ENCODE measurements at regions not wholly inside any gene's neighbourhood (a gene's known extent, or its start where the extent isn't known, plus 50 kb on each side); places are given as distances from the start of the nearest gene placed in this dataset.

GRCh38 chr12:20262119-20262518, 106.2 kb upstream of the PDE3A start:
- Histone ChIP-seq H3K4me3 (ENCODE audit: low read depth, low read length) (no peak overlapping the region), H3K4me1 (ENCODE audit: control insufficient read depth, insufficient read depth, low read length) (peaks cover 29% of the 10 kb centered on the region), H3K27me3 (ENCODE audit: control insufficient read depth, insufficient read depth, low read length) (no peaks in the 10 kb centered on the region), H3K9me3 (ENCODE audit: control insufficient read depth, insufficient read depth, low read length) (no peaks in the 10 kb centered on the region), H3K27ac (ENCODE audit: low read depth, low read length) (no peak overlapping the region), H3K36me3 (ENCODE audit: control insufficient read depth, insufficient read depth, low read length) (no peaks in the 10 kb centered on the region), H3K9ac (ENCODE audit: low read depth, low read length) (no peak overlapping the region)

DNA sequence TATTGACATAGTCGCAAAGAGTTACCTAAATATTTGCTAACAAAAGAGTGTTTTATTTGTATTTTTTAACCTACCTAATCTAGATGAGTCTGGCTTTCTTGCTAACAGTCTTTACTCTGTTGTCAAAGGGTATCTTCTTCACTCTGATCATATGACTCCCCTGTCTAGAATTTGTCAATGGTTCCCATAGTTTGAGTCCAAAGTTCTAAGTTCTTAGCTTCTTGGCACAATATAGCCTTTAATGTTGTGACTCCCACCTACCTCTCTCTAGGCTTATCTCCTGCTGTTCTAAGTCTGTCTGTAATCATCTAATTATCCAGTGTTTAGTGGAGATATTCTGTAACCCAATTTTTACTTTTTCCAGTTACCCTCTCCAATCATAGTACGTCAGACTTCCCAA, 104.3 kb upstream of the PDE3A start:
- H3K36me3 ChIP-seq (ENCODE audit: control insufficient read depth, insufficient read depth, low read length), result no peaks in the 10 kb centered on the region
- no peak overlapping the region for H3K9ac ChIP-seq (ENCODE audit: low read depth, low read length)
- H3K4me3 ChIP-seq (ENCODE audit: low read depth, low read length), result 0 out of 2 replicates have a peak overlapping the region, but pooled peaks have one; percentile 5
- H3K27ac ChIP-seq (ENCODE audit: low read depth, low read length), result peak overlapping the region; percentile 38
- H3K9me3 ChIP-seq (ENCODE audit: control insufficient read depth, insufficient read depth, low read length), result no peaks in the 10 kb centered on the region
- no peaks in the 10 kb centered on the region for H3K27me3 ChIP-seq (ENCODE audit: control insufficient read depth, insufficient read depth, low read length)
- H3K4me1 ChIP-seq (ENCODE audit: control insufficient read depth, insufficient read depth, low read length), result peaks cover 37% of the 10 kb centered on the region

GRCh38 chr12:20264608-20265114, 103.7 kb upstream of the PDE3A start:
- Histone ChIP-seq H3K4me3 (ENCODE audit: low read depth, low read length) (no peak overlapping the region), H3K27me3 (ENCODE audit: control insufficient read depth, insufficient read depth, low read length) (no peaks in the 10 kb centered on the region), H3K4me1 (ENCODE audit: control insufficient read depth, insufficient read depth, low read length) (peaks cover 41% of the 10 kb centered on the region), H3K36me3 (ENCODE audit: control insufficient read depth, insufficient read depth, low read length) (no peaks in the 10 kb centered on the region), H3K27ac (ENCODE audit: low read depth, low read length) (peak overlapping the region; percentile 38), H3K9me3 (ENCODE audit: control insufficient read depth, insufficient read depth, low read length) (no peaks in the 10 kb centered on the region), H3K9ac (ENCODE audit: low read depth, low read length) (no peak overlapping the region)

DNA sequence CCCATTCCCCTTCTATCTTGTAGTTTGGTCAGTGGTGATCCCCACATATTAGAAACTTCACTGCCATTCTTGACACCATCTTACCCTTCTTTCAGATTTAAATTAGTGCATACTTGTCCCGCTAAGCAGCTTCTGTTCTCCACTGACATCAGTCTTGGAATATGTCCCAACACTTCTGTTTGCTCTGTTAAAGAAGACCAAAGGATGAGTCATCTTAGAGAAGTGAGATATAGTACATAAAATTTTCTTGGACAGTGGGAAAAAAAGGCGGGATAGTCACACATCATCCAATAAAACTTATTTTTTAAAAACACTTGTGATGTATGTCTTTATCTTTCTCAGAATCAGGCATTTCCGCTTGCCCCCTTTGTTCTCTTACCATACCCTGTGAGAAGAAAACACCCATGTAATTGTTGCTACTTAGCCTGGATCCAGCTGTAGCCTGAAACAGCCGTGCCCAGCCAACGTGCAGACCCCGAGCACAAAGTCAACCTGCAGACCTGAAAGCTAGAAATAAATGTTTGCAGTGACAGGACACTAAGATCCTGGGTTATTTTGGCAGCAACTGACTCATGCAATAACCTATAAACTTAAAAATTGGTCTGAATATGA, 100.1 kb upstream of the PDE3A start:
- no peaks in the 10 kb centered on the region for H3K27me3 ChIP-seq (ENCODE audit: control insufficient read depth, insufficient read depth, low read length)
- no peak overlapping the region for H3K9ac ChIP-seq (ENCODE audit: low read depth, low read length)
- no peaks in the 10 kb centered on the region for H3K9me3 ChIP-seq (ENCODE audit: control insufficient read depth, insufficient read depth, low read length)
- peaks cover 33% of the 10 kb centered on the region for H3K4me1 ChIP-seq (ENCODE audit: control insufficient read depth, insufficient read depth, low read length)
- H3K4me3 ChIP-seq (ENCODE audit: low read depth, low read length), result no peak overlapping the region
- no peaks in the 10 kb centered on the region for H3K36me3 ChIP-seq (ENCODE audit: control insufficient read depth, insufficient read depth, low read length)
- H3K27ac ChIP-seq (ENCODE audit: low read depth, low read length), result no peak overlapping the region

DNA sequence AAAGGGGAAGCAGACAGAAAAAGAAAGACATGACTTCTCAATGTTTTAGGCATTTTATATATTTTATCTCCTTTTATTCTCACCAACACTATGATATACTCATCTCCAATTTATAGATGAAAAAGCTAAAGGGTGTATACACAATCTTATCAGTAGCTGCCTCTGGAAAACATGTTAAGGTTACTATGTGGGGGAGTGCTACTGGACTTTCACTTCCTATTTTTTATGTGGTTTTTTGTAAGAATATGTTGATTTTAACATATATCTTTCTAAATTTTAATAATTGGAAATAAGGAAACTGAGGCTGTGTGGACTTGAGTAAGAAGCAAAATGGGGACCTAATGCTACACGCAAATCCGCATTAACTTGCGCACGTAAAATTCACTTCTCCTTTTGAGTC, 99.6 kb upstream of the PDE3A start:
- no peaks in the 10 kb centered on the region for H3K9me3 ChIP-seq (ENCODE audit: control insufficient read depth, insufficient read depth, low read length)
- H3K27ac ChIP-seq (ENCODE audit: low read depth, low read length), result no peak overlapping the region
- H3K36me3 ChIP-seq (ENCODE audit: control insufficient read depth, insufficient read depth, low read length), result no peaks in the 10 kb centered on the region
- no peak overlapping the region for H3K9ac ChIP-seq (ENCODE audit: low read depth, low read length)
- no peak overlapping the region for H3K4me3 ChIP-seq (ENCODE audit: low read depth, low read length)
- H3K27me3 ChIP-seq (ENCODE audit: control insufficient read depth, insufficient read depth, low read length), result no peaks in the 10 kb centered on the region
- peaks cover 28% of the 10 kb centered on the region for H3K4me1 ChIP-seq (ENCODE audit: control insufficient read depth, insufficient read depth, low read length)

GRCh38 chr12:20269337-20270067, 98.8 kb upstream of the PDE3A start:
- no peaks in the 10 kb centered on the region for H3K9me3 ChIP-seq (ENCODE audit: control insufficient read depth, insufficient read depth, low read length)
- H3K4me3 ChIP-seq (ENCODE audit: low read depth, low read length), result no peak overlapping the region
- H3K27me3 ChIP-seq (ENCODE audit: control insufficient read depth, insufficient read depth, low read length), result no peaks in the 10 kb centered on the region
- no peak overlapping the region for H3K9ac ChIP-seq (ENCODE audit: low read depth, low read length)
- H3K27ac ChIP-seq (ENCODE audit: low read depth, low read length), result no peak overlapping the region
- H3K36me3 ChIP-seq (ENCODE audit: control insufficient read depth, insufficient read depth, low read length), result no peaks in the 10 kb centered on the region
- peaks cover 22% of the 10 kb centered on the region for H3K4me1 ChIP-seq (ENCODE audit: control insufficient read depth, insufficient read depth, low read length)

GRCh38 chr12:20270557-20270956, 97.8 kb upstream of the PDE3A start:
- no peaks in the 10 kb centered on the region for H3K27me3 ChIP-seq (ENCODE audit: control insufficient read depth, insufficient read depth, low read length)
- H3K4me3 ChIP-seq (ENCODE audit: low read depth, low read length), result no peak overlapping the region
- H3K36me3 ChIP-seq (ENCODE audit: control insufficient read depth, insufficient read depth, low read length), result no peaks in the 10 kb centered on the region
- H3K9me3 ChIP-seq (ENCODE audit: control insufficient read depth, insufficient read depth, low read length), result no peaks in the 10 kb centered on the region
- H3K4me1 ChIP-seq (ENCODE audit: control insufficient read depth, insufficient read depth, low read length), result peaks cover 13% of the 10 kb centered on the region
- no peak overlapping the region for H3K9ac ChIP-seq (ENCODE audit: low read depth, low read length)
- no peak overlapping the region for H3K27ac ChIP-seq (ENCODE audit: low read depth, low read length)

GRCh38 chr12:20272161-20272560, 96.2 kb upstream of the PDE3A start:
- no peak overlapping the region for H3K4me3 ChIP-seq (ENCODE audit: low read depth, low read length)
- no peaks in the 10 kb centered on the region for H3K36me3 ChIP-seq (ENCODE audit: control insufficient read depth, insufficient read depth, low read length)
- no peak overlapping the region for H3K27ac ChIP-seq (ENCODE audit: low read depth, low read length)
- H3K4me1 ChIP-seq (ENCODE audit: control insufficient read depth, insufficient read depth, low read length), result peaks cover 12% of the 10 kb centered on the region
- no peaks in the 10 kb centered on the region for H3K27me3 ChIP-seq (ENCODE audit: control insufficient read depth, insufficient read depth, low read length)
- H3K9me3 ChIP-seq (ENCODE audit: control insufficient read depth, insufficient read depth, low read length), result no peaks in the 10 kb centered on the region
- no peak overlapping the region for H3K9ac ChIP-seq (ENCODE audit: low read depth, low read length)

DNA sequence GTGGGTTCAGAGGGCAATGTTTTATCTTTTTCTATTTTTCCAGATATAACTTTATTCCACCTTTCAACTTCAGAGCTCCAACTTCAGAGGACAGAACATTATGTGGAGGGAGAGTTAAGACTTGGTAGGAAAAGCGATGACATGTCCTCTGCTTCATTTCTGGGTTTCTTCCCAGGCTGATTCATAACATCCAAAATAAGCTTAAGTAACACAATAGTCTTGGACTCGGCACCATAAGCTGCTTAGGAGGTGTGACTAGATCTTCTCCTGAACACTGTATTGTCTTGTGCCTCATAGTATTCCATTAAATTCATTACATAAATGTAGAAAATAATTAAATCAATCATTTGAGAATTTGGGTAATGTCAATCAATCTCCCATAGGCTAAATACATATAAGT, 95.5 kb upstream of the PDE3A start:
- H3K4me3 ChIP-seq (ENCODE audit: low read depth, low read length), result no peak overlapping the region
- H3K36me3 ChIP-seq (ENCODE audit: control insufficient read depth, insufficient read depth, low read length), result no peaks in the 10 kb centered on the region
- no peaks in the 10 kb centered on the region for H3K27me3 ChIP-seq (ENCODE audit: control insufficient read depth, insufficient read depth, low read length)
- H3K9me3 ChIP-seq (ENCODE audit: control insufficient read depth, insufficient read depth, low read length), result no peaks in the 10 kb centered on the region
- H3K9ac ChIP-seq (ENCODE audit: low read depth, low read length), result no peak overlapping the region
- H3K27ac ChIP-seq (ENCODE audit: low read depth, low read length), result no peak overlapping the region
- peaks cover 12% of the 10 kb centered on the region for H3K4me1 ChIP-seq (ENCODE audit: control insufficient read depth, insufficient read depth, low read length)

DNA sequence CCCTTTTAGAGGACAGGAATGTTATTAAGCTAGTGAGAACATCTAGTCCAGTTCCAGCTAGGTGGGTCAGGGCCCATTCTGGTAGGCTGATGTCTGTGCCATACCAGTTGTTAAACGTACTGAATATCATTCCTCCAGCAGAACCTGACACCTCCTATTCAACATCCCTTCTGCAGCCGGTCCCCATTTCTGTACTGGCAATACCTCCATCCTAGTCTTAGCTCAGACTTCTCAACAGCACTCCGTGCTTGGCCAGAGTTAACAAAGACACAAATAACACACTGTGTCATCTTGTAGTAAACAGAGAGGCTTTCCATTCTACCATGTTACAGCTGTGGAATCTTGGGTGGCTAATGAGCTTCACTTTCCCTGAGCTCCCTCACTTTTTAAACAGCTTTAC, 94.3 kb upstream of the PDE3A start:
- H3K27me3 ChIP-seq (ENCODE audit: control insufficient read depth, insufficient read depth, low read length), result no peaks in the 10 kb centered on the region
- H3K36me3 ChIP-seq (ENCODE audit: control insufficient read depth, insufficient read depth, low read length), result no peaks in the 10 kb centered on the region
- H3K9ac ChIP-seq (ENCODE audit: low read depth, low read length), result no peak overlapping the region
- H3K4me3 ChIP-seq (ENCODE audit: low read depth, low read length), result no peak overlapping the region
- H3K4me1 ChIP-seq (ENCODE audit: control insufficient read depth, insufficient read depth, low read length), result peaks cover 4% of the 10 kb centered on the region; the same call in 1 of the 2 replicates
- no peaks in the 10 kb centered on the region for H3K9me3 ChIP-seq (ENCODE audit: control insufficient read depth, insufficient read depth, low read length)
- H3K27ac ChIP-seq (ENCODE audit: low read depth, low read length), result no peak overlapping the region

GRCh38 chr12:20278276-20278675, 90.1 kb upstream of the PDE3A start:
- no peaks in the 10 kb centered on the region for H3K36me3 ChIP-seq (ENCODE audit: control insufficient read depth, insufficient read depth, low read length)
- no peak overlapping the region for H3K9ac ChIP-seq (ENCODE audit: low read depth, low read length)
- no peak overlapping the region for H3K27ac ChIP-seq (ENCODE audit: low read depth, low read length)
- H3K4me3 ChIP-seq (ENCODE audit: low read depth, low read length), result no peak overlapping the region
- no peaks in the 10 kb centered on the region for H3K27me3 ChIP-seq (ENCODE audit: control insufficient read depth, insufficient read depth, low read length)
- H3K4me1 ChIP-seq (ENCODE audit: control insufficient read depth, insufficient read depth, low read length), result peaks cover 18% of the 10 kb centered on the region
- no peaks in the 10 kb centered on the region for H3K9me3 ChIP-seq (ENCODE audit: control insufficient read depth, insufficient read depth, low read length)

Measured in HUES48 (cell line).